ENCODE measurements at regions not wholly inside any gene's neighbourhood (a gene's known extent, or its start where the extent isn't known, plus 50 kb on each side); places are given as distances from the start of the nearest gene placed in this dataset.

DNA sequence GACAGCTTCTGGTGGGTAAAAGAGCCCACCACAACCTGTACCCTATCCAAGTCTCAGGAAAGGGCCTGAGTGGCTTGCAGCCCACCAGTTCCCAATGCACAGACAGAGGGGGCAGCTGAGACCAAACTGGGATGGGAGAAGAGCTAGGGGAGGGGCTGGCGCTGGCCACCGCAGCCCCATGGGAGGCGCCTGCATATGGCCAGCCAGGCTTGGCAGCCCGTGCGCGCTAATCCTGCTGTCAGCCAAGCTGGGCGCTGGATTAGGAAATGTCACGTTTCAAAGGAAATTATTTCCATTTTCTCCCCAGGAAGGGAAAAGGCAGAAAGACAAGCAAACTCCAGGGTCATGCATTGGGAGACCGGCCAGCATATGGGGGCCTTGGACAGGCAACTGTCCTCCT lies 236.8 kb downstream of the BUD13 start:
- DNase-seq (ENCODE audit: low read depth in 4 of 4, low spot score in 1 of 4), result no peak

DNA sequence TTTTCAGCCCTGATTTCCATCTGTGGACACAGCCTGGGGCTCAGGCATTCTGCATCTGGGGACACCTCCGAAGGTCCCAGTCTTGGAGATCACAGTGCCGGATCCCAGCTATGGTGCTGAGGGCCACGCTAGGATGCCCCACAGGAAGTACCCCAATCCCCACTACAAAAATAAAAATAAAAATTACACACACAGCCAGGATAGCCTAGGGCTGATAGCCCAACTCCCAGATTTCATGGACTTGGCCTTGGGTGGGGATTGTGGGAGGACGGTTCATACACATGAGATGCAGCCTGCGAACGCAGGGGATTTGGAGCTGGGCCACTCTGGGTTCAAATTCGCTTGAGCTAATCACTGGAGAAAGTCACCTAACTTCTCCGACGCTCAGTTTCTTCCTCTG lies 237.7 kb downstream of the BUD13 start:
- DNase-seq (ENCODE audit: low read depth in 4 of 4, low spot score in 1 of 4), result no peak

DNA sequence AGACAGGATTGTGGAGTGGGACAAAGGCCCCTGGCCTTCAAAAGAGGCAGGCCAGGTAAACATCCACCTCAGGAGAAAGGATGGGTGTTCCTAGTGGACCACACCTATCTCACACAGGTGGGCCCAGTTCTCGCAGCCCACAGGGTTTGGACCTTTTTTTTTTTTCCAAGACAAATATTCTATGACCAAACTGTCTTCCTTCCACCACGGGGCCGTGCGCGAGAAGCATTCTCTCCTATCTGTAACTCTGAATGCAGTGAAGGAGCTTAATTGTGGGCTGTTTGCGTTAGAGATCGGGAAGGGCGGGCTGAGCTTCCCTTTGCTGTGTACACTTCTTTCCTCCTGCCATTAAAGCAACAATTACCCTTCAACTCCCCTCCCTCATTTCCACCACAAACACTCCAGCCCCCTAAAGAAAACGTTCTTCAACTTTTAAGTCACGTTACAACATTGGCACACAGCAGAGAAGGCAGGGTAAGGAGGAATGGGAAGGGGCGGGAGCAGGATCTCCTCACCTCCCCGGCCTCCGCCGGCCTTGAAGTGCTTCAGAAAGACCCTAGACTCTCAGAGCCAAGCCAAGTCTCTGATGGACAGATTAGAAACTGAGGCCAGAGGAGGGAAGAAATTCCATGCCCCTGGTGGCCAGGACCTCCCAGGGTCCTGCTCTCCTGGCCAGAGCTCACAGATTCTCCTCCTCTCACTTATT lies 238.4 kb downstream of the BUD13 start:
- DNase-seq (ENCODE audit: low read depth in 4 of 4, low spot score in 1 of 4), result no peak

GRCh38 chr11:116533186-116533825 lies 239.5 kb downstream of the BUD13 start:
- DNase-seq (ENCODE audit: low read depth in 4 of 4, low spot score in 1 of 4), result no peak

GRCh38 chr11:116532066-116532465 lies 240.7 kb downstream of the BUD13 start:
- DNase-seq (ENCODE audit: low read depth in 4 of 4, low spot score in 1 of 4), result no peak

DNA sequence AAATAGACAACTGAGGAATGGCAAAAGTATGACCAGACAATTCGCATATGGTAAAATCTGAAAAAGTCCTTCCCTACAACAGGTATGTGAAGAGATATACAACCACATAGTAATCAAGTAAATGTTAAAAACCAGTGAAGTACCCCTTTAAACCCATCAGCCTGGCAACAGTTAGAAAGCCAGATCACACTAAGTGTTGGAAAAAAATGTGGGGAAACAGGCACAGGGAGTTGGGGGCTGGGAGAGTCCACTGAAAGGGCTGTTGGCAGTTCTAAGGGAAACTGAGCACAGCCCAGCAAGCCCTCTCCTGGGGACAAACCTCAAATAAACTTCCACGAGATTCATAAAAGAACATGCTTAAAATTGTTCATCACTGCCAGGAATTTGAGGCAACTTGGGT lies 242.1 kb downstream of the BUD13 start:
- DNase-seq (ENCODE audit: low read depth in 4 of 4, low spot score in 1 of 4), result no peak

- no peak for DNase-seq (ENCODE audit: low read depth in 4 of 4, low spot score in 1 of 4)
Observed at GRCh38 chr11:116529271-116529670, 243.5 kb downstream of the BUD13 start.

DNA sequence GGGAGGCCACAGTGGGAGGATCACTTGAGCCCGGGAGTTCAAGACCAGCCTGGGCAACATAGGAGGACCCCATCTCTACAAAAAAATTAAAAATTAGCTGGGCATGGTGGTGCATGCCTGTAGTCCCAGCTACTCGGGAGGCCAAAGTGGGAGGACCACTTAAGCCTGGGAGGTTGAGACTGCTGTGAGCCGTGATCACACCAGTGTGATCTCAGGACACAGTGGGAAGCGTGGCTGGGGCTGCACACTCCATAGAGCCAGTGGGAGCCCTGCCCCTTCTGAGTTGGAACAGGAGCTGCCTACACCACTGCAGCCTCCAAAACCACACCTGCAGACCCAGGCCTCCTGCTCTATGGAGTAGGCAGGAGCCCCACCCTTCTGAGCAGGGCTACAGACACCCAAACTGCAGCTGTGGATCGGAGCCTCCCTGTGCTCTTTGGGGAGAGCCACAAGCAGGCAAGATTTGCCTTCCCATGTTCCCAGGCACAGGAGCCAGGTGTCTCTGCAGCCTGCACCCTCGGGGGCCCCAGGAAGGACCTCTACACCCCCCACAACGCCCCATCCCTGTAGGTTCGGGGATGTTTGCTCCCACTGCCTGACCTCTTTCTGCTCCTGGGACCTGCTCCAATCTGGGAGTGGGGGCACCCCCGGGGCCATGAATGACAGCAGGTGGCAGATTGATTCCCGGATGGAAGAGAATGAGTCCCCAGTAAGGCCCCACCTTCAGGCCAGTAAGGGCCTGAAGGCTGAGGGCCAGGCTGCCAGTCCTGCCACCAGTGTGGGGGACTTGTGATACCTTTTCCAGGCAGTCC lies 245.4 kb downstream of the BUD13 start:
- DNase-seq (ENCODE audit: low read depth in 4 of 4, low spot score in 1 of 4), result no peak

- DNase-seq (ENCODE audit: low read depth in 4 of 4, low spot score in 1 of 4), result no peak
Observed at GRCh38 chr11:116525961-116526495, 246.8 kb downstream of the BUD13 start.

DNA sequence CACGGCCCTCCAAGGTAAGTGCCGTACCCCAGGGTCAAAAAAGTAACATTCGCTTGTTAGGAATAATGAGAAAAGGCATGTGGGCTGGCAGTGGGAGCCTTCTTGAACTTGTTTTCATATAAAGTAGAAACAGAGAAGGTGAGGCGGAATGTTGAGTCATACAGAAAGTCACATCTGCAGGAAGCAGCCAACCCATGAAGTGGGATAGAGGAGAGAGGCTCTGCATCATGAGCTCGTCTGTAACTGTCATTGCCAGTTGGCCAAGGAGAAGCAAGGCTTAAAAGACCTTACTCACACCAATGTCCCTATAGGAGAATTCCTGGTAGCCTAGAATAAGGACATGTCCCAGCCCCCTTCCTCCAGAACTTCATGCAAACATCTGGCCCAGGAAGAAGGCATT lies 253.3 kb downstream of the BUD13 start:
- DNase-seq (ENCODE audit: low read depth in 4 of 4, low spot score in 1 of 4), result no peak

- DNase-seq (ENCODE audit: low read depth in 4 of 4, low spot score in 1 of 4), result no peak
Observed at GRCh38 chr11:116518141-116518540, 254.6 kb downstream of the BUD13 start.

GRCh38 chr11:116517584-116517983 lies 255.2 kb downstream of the BUD13 start:
- no peak for DNase-seq (ENCODE audit: low read depth in 4 of 4, low spot score in 1 of 4)

DNA sequence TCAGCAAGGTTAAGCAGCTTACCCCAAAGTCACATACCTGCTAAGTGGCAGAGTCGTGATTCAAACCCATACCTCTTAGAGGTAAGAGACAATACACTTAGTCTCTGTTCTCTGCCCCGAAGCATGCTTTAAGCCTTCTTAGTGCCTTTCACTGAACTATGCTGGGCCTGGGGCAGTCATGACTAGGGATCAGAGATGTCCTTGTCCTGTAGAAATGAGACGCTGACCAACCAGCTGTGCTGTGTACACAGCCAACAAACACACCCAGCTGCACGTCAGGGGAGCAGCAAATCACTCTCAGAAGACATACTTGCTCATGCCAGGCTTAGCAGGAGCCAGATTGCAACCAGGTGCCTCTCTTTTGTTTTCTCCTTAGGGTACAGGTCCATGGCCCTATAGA lies 255.7 kb downstream of the BUD13 start:
- no peak for DNase-seq (ENCODE audit: low read depth in 4 of 4, low spot score in 1 of 4)

GRCh38 chr11:116515664-116516184 lies 257.1 kb downstream of the BUD13 start:
- no peak for DNase-seq (ENCODE audit: low read depth in 4 of 4, low spot score in 1 of 4)

DNA sequence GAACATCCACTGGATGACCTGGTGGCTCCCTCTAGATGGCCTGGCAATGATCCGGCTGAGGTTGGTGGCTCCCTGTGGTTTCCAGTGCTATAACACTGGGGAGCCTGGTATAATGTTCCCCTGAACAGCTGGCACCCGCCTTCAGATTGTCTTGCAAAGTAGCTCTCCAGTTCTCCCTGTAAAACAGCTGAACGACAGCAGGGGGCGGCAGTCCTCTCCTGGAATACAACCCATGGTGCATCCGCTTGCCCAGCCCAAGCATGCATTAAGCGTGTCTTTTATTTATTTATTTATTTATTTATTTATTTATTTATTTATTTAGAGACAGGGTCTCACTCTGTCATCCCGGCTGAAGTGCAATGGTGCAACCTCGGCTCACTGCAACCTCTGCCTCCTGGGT lies 258.9 kb downstream of the BUD13 start:
- DNase-seq (ENCODE audit: low read depth in 4 of 4, low spot score in 1 of 4), result peak in 1 of 4 experiments; percentile 5

GRCh38 chr11:116513278-116513823 lies 259.4 kb downstream of the BUD13 start:
- no peak for DNase-seq (ENCODE audit: low read depth in 4 of 4, low spot score in 1 of 4)

DNA sequence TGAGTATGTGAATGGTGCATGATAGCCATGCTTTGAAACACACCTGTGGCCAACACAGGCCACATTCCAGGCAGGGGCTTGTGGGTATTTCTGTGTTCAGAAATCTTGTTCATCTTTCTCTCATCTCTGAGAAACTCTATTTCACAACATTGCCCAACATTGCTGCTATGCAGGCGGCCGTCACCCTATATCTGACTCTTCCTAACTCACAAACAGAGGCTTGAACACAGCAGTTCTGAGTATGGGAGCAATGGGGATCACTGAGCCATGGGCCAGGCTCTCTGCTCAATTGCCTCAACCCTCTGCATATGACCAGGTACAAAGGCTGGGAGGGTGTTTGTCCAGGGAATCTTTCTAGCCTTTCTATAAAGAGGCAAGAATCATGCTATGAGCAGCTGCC lies 259.9 kb downstream of the BUD13 start:
- DNase-seq (ENCODE audit: low read depth in 4 of 4, low spot score in 1 of 4), result no peak

DNA sequence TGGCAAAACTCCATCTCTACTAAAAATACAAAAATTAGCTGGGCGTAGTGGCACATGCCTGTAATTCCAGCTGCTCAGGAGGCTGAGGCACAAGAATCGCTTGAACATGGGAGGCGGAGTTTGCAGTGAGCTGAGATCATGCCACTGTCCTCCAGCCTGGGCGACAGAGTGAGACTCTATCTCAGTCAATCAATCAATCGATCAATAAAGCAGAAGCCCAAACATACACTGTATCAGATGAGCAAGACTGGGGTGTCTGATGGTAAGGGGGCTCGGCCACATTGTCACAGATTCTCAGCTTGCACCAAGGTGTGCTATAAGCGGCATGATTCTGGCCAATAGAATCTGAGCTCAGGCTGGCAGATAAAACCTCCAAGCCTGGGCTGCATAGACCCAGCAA lies 261.1 kb downstream of the BUD13 start:
- DNase-seq (ENCODE audit: low read depth in 4 of 4, low spot score in 1 of 4), result no peak

GRCh38 chr11:116510886-116511650 lies 261.7 kb downstream of the BUD13 start:
- no peak for DNase-seq (ENCODE audit: low read depth in 4 of 4, low spot score in 1 of 4)

GRCh38 chr11:116510166-116510565 lies 262.6 kb downstream of the BUD13 start:
- no peak for DNase-seq (ENCODE audit: low read depth in 4 of 4, low spot score in 1 of 4)

DNA sequence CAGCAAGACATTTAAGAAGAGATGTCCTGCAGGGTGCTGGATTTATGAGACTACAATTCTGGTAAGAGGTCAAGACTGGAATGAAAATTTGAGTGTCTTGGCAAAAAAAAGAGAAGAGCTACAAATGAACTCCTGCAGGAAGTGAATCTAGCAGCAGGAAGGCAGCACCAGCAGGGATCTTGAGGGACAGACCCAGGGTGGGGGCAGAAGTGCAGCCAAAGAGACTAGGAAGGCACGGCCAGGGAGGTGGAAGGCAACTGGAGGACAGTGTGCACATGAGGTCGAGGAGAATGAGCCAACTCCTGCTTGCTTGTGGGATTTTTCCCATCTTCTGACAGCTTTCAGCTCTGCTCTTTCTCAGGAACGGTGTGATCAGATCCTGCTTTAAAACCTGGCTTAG lies 263.2 kb downstream of the BUD13 start:
- no peak for DNase-seq (ENCODE audit: low read depth in 4 of 4, low spot score in 1 of 4)

Data from stimulated activated CD4-positive, alpha-beta T cell treated with anti-CD3 and anti-CD28 coated beads, Interleukin-1b, Interleukin-23, amount 100 ng/mL, for 24 hours (primary cell).